ENCODE measurements at regions not wholly inside any gene's neighbourhood (a gene's known extent, or its start where the extent isn't known, plus 50 kb on each side); places are given as distances from the start of the nearest gene placed in this dataset.

- ATAC-seq (no peak), DNase-seq (no peak), FAIRE-seq (no peak)
- Histone ChIP-seq H3K4me1 (no peaks in the 10 kb centered on the region), H3K27ac (no peak overlapping the region), H3K36me3 (no peaks in the 10 kb centered on the region), H3K27me3 (no peaks in the 10 kb centered on the region), H3K9me3 (no peaks in the 10 kb centered on the region), H3K4me3 (no peak overlapping the region)
- intact Hi-C loops (cut with DNase I), result no loop called here
- no peak for TF ChIP-seq CTCF (IDR thresholded peaks at IDR 0.05)
These were observed 886.0 kb downstream of the ADGRL2 start for GRCh38 chr1:82686774-82687173.

GRCh38 chr1:82646888-82647287 lies 846.2 kb downstream of the ADGRL2 start:
- no peak for ATAC-seq
- intact Hi-C loops (cut with DNase I), result no loop called here
- Histone ChIP-seq H3K4me3 (no peak overlapping the region), H3K9me3 (no peaks in the 10 kb centered on the region), H3K36me3 (no peaks in the 10 kb centered on the region), H3K27ac (no peak overlapping the region), H3K27me3 (no peaks in the 10 kb centered on the region), H3K4me1 (no peaks in the 10 kb centered on the region)
- FAIRE-seq, result no peak
- no peak for TF ChIP-seq CTCF (IDR thresholded peaks at IDR 0.05)
- DNase-seq, result no peak
- WGBS, 2 donors, result 0 to 95% methylated on average over 1 of the region's 1 CpG

GRCh38 chr1:82646336-82646735 lies 845.6 kb downstream of the ADGRL2 start:
- no peaks in the 10 kb centered on the region for H3K9me3 ChIP-seq
- no peaks in the 10 kb centered on the region for H3K27me3 ChIP-seq
- intact Hi-C loops (cut with DNase I), result no loop called here
- H3K4me1 ChIP-seq, result no peaks in the 10 kb centered on the region
- H3K36me3 ChIP-seq, result no peaks in the 10 kb centered on the region
- H3K4me3 ChIP-seq, result no peak overlapping the region
- FAIRE-seq (no peak), ATAC-seq (no peak), DNase-seq (no peak)
- no peak for TF ChIP-seq CTCF (IDR thresholded peaks at IDR 0.05)
- no peak overlapping the region for H3K27ac ChIP-seq

- Histone ChIP-seq H3K4me3 (no peak overlapping the region), H3K4me1 (no peaks in the 10 kb centered on the region), H3K36me3 (no peaks in the 10 kb centered on the region), H3K27me3 (no peaks in the 10 kb centered on the region), H3K27ac (no peak overlapping the region), H3K9me3 (no peaks in the 10 kb centered on the region)
- intact Hi-C loops (cut with DNase I), result no loop called here
- ATAC-seq, result no peak
- FAIRE-seq, result no peak
- no peak for DNase-seq
- TF ChIP-seq CTCF (IDR thresholded peaks at IDR 0.05), result no peak
- WGBS, 2 donors, result 71 to 77% methylated on average over 5 of the region's 5 CpGs
These were observed 843.6 kb downstream of the ADGRL2 start for GRCh38 chr1:82644186-82644915.

GRCh38 chr1:82640352-82640751 lies 839.6 kb downstream of the ADGRL2 start:
- H3K27me3 ChIP-seq, result no peaks in the 10 kb centered on the region
- no peaks in the 10 kb centered on the region for H3K36me3 ChIP-seq
- WGBS, 2 donors, result 76 to 81% methylated on average over 1 of the region's 1 CpG
- FAIRE-seq (no peak), DNase-seq (no peak), ATAC-seq (no peak)
- H3K4me1 ChIP-seq, result no peaks in the 10 kb centered on the region
- no peak overlapping the region for H3K4me3 ChIP-seq
- no peak for TF ChIP-seq CTCF (IDR thresholded peaks at IDR 0.05)
- intact Hi-C loops (cut with DNase I), result no loop called here
- H3K27ac ChIP-seq, result no peak overlapping the region
- no peaks in the 10 kb centered on the region for H3K9me3 ChIP-seq

Measured in pancreas (tissue), 10 donors.